ENCODE measurements at regions not wholly inside any gene's neighbourhood (a gene's known extent, or its start where the extent isn't known, plus 50 kb on each side); places are given as distances from the start of the nearest gene placed in this dataset.

DNA sequence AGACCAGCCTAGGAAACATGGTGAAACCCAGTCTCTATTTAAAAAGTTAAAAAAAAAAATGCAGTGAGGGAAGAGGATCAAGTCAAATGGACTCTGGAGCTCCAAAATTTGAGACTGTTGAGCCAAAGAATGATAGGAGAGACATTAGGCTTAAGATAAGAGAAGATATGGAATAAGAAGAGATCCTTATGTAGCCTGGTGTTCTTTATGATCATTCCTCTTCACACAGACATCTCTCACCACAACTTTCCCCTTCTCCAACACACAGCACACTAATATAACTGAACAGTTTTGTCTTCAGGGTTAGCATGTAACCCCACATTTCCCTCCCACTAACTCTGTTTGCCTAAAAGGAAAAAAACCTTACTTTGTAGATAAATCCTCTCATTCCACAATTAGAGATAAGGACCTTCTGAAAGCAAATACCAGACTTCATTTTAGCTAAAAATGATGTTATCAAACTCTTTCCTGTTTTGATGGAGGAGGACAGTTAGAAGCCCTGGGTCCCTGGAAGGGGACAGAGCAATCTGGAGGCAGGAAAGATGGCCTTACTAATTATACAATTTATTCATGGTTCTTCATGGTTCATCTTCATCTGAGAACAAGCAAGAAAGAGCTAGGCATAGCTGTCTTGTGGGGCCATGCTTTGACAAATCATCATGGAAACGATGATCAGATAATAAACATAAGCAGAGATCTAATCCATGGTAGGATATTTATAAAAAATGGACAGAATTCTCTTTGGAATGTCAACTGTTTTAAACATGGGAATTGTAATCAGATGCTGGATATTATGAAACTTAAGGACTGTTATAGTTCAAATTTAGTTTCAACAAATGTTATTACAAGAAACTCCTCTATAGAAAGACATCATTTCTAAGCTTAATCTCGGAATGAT lies 96.7 kb upstream of the S1PR1 start (continued):
- no peak for TF ChIP-seq U2AF1 (optimal IDR thresholded peaks at IDR 0.05; ENCODE audit: low read depth, low read length)
- no peak for TF ChIP-seq ZNF251 (CRISPR knock-in tag; IDR thresholded peaks at IDR 0.05)
- no peak for TF ChIP-seq EEA1 (CRISPR knock-in tag; IDR thresholded peaks at IDR 0.05; ENCODE audit: borderline replicate concordance)
- no peak for TF ChIP-seq NCOR1 (IDR thresholded peaks at IDR 0.05; ENCODE audit: borderline replicate concordance, low read length)
- TF ChIP-seq, protein P1, sequence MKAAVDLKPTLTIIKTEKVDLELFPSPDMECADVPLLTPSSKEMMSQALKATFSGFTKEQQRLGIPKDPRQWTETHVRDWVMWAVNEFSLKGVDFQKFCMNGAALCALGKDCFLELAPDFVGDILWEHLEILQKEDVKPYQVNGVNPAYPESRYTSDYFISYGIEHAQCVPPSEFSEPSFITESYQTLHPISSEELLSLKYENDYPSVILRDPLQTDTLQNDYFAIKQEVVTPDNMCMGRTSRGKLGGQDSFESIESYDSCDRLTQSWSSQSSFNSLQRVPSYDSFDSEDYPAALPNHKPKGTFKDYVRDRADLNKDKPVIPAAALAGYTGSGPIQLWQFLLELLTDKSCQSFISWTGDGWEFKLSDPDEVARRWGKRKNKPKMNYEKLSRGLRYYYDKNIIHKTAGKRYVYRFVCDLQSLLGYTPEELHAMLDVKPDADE (CRISPR knock-in tag; IDR thresholded peaks at IDR 0.05) = no peak
- TF ChIP-seq CENPT (CRISPR knock-in tag; IDR thresholded peaks at IDR 0.05; ENCODE audit: low read depth) = no peak

- WGBS (ENCODE audit: low lambda C conversion rate) = 85% methylated on average over 1 of the region's 1 CpG
- no peak for DNase-seq (ENCODE audit: low spot score)
- CTCF ChIA-PET (ENCODE audit: low intra/inter-chr PET ratio, low total read pairs) = no interaction called here
- Histone ChIP-seq H3K4me3 (replicated peaks in 1 of 3; ENCODE audit: insufficient read depth in 1 of 3, low read depth in 2 of 3, low read length in 3 of 3) (no peak overlapping the region), H3K4me1 (ENCODE audit: insufficient read depth, low read length) (peaks cover 59% of the 10 kb centered on the region), H3K36me3 (replicated peaks in 1 of 2; ENCODE audit: control insufficient read depth in 1 of 2, insufficient read depth in 2 of 2, low read length in 2 of 2) (no peaks in the 10 kb centered on the region), H3K9me3 (ENCODE audit: low read length) (no peaks in the 10 kb centered on the region), H3K9ac (ENCODE audit: insufficient read depth, low read depth, low read length) (no peak overlapping the region), H3K27me3 (ENCODE audit: control insufficient read depth in 1 of 2, insufficient read depth in 2 of 2, low read length in 2 of 2) (0 out of 5 replicates have a peak, but pooled peaks cover 0 to 1% of the 10 kb centered on the region in 2 experiments), H3K27ac (ENCODE audit: extremely low read length, insufficient read depth, low read length) (no peak overlapping the region), H2AFZ (ENCODE audit: low read length) (no peak overlapping the region), H3K79me2 (ENCODE audit: insufficient read depth, low read length) (no peaks in the 10 kb centered on the region), H4K20me1 (ENCODE audit: insufficient read depth, low read length) (no peaks in the 10 kb centered on the region), H3K4me2 (ENCODE audit: low read depth, low read length) (no peak overlapping the region)
- no TSS peak for BruUV-seq (replicated peaks)
- POLR2A ChIA-PET = no interaction called here
- ATAC-seq = no peak
- in situ Hi-C loops (cut with HindIII; ENCODE audit: extremely low pct_ligation_motif_present, low pct_unique_long_range_greater_than_20kb) (no loop called here), intact Hi-C loops (cut with micrococcal nuclease; ENCODE audit: unreplicated experiment) (loop anchor here (5.0 to 10.0 kb wide), 3 partner anchors 96 to 192 kb away; partner anchors contain the start of gene S1PR1)
- FAIRE-seq = no peak
- no peak for TF ChIP-seq ZNF446 (CRISPR knock-in tag; IDR thresholded peaks at IDR 0.05)
- TF ChIP-seq ZMYM2 (CRISPR knock-in tag; IDR thresholded peaks at IDR 0.05) = no peak
- no peak for TF ChIP-seq ZUFSP (CRISPR knock-in tag; IDR thresholded peaks at IDR 0.05; ENCODE audit: borderline replicate concordance)
- no peak for TF ChIP-seq POLR2AphosphoS5 (IDR thresholded peaks at IDR 0.05; ENCODE audit: low read depth, low read length)
- TF ChIP-seq ZSCAN29 (CRISPR knock-in tag; conservative IDR thresholded peaks at IDR 0.05) = no peak
- TF ChIP-seq YEATS2 (CRISPR knock-in tag; IDR thresholded peaks at IDR 0.05; ENCODE audit: borderline replicate concordance) = no peak
- TF ChIP-seq CCDC6 (CRISPR knock-in tag; IDR thresholded peaks at IDR 0.05) = no peak
- no peak for TF ChIP-seq CBX1 (IDR thresholded peaks at IDR 0.05; ENCODE audit: low read depth)
- TF ChIP-seq EZH2 (conservative IDR thresholded peaks at IDR 0.05; ENCODE audit: low read depth, low read length) = no peak
- no peak for TF ChIP-seq ARID2 (CRISPR knock-in tag; IDR thresholded peaks at IDR 0.05; ENCODE audit: borderline replicate concordance)
- no peak for TF ChIP-seq PAWR (CRISPR knock-in tag; IDR thresholded peaks at IDR 0.05; ENCODE audit: borderline replicate concordance)
- no peak for TF ChIP-seq MLLT10 (CRISPR knock-in tag; IDR thresholded peaks at IDR 0.05)
- TF ChIP-seq ZNF788 (CRISPR knock-in tag; IDR thresholded peaks at IDR 0.05; ENCODE audit: borderline replicate concordance) = no peak
- no peak for TF ChIP-seq GMEB1 (CRISPR knock-in tag; IDR thresholded peaks at IDR 0.05; ENCODE audit: borderline replicate concordance)
Observed at GRCh38 chr1:101139130-101139529, 97.7 kb upstream of the S1PR1 start.

All from HepG2 (cell line).